ENCODE measurements at regions not wholly inside any gene's neighbourhood (a gene's known extent, or its start where the extent isn't known, plus 50 kb on each side); places are given as distances from the start of the nearest gene placed in this dataset.

DNA sequence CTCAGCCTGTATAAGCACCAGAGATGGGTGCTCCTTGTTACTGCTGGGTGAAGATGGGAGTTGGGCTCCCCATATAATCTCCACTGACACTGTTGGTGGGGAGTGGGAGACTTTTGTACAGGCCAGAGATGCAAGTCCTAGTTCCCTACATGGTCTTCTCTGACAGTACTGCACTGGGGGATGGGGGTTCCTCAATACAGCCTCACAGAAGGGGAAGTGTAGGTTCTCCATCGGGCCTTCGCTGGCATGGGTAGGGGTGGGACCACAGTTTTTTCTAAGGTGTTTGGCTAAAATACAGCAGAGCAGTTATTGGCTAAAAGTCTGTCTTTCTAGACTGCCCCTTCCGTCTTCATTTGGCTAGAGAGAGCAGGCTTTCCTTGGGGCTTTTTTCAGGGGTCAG lies 167.2 kb upstream of the SERP2 start:
- ATAC-seq, result peak in 1 of 2 donors; percentile 70
- Histone ChIP-seq H3K4me3 (no peak overlapping the region), H3K27me3 (ENCODE audit: low read depth) (no peaks in the 10 kb centered on the region), H3K9me3 (peaks cover 6% of the 10 kb centered on the region), H3K36me3 (no peaks in the 10 kb centered on the region), H3K27ac (no peak overlapping the region), H3K4me1 (peaks cover 6% of the 10 kb centered on the region)
- TF ChIP-seq, protein P1, sequence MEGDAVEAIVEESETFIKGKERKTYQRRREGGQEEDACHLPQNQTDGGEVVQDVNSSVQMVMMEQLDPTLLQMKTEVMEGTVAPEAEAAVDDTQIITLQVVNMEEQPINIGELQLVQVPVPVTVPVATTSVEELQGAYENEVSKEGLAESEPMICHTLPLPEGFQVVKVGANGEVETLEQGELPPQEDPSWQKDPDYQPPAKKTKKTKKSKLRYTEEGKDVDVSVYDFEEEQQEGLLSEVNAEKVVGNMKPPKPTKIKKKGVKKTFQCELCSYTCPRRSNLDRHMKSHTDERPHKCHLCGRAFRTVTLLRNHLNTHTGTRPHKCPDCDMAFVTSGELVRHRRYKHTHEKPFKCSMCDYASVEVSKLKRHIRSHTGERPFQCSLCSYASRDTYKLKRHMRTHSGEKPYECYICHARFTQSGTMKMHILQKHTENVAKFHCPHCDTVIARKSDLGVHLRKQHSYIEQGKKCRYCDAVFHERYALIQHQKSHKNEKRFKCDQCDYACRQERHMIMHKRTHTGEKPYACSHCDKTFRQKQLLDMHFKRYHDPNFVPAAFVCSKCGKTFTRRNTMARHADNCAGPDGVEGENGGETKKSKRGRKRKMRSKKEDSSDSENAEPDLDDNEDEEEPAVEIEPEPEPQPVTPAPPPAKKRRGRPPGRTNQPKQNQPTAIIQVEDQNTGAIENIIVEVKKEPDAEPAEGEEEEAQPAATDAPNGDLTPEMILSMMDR (IDR thresholded peaks at IDR 0.05), result no peak
- intact Hi-C loops (cut with DNase I), result no loop called here
- no peak for DNase-seq

DNA sequence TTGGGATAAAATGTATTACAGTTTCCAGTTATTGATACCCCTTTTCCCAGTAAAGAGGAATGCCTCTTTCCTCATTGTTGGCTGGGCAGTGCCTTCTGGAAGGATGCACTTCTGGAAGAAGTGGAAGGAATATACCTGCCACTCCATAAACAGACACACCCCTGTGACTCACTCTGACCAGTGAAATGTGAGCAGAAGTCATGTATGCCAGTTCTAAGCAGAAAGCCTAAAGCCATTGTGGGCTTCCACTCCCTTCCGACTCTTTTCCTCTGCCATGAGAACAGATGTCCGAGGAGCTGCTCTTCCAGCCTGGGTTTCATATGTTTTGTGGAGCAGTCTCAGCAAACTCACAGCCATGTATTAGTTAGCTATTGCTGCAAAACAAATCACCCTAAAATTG lies 166.1 kb upstream of the SERP2 start:
- ATAC-seq (no peak), DNase-seq (no peak)
- H3K27ac ChIP-seq, result no peak overlapping the region
- no peak overlapping the region for H3K4me3 ChIP-seq
- peaks cover 6% of the 10 kb centered on the region for H3K9me3 ChIP-seq
- no peaks in the 10 kb centered on the region for H3K36me3 ChIP-seq
- TF ChIP-seq, protein P1 (IDR thresholded peaks at IDR 0.05), result no peak
- no peaks in the 10 kb centered on the region for H3K27me3 ChIP-seq (ENCODE audit: low read depth)
- H3K4me1 ChIP-seq, result peaks cover 6% of the 10 kb centered on the region
- intact Hi-C loops (cut with DNase I), result no loop called here

DNA sequence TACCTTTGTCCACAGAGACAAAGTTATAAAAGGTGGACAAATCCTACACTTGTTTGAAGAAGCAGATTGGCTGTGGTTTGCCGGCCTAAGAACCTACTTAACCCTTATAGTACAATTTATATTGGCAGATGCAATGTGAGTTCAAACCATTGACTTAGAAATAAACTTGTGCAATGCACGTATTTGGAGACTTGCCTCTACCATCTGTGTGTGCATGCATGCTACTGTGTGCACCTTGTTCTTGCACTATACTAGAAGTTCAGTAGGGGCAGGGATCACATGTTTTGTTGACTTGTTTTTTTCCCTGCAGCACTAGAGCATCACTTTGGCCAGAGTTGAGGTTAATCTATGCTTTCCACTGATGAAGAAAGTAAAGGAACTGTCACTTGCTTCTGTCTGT lies 163.1 kb upstream of the SERP2 start:
- ATAC-seq, result no peak
- Histone ChIP-seq H3K4me3 (no peak overlapping the region), H3K36me3 (no peaks in the 10 kb centered on the region), H3K27me3 (ENCODE audit: low read depth) (no peaks in the 10 kb centered on the region), H3K4me1 (peaks cover 6% of the 10 kb centered on the region), H3K27ac (no peak overlapping the region), H3K9me3 (peaks cover 6% of the 10 kb centered on the region)
- TF ChIP-seq, protein P1 (IDR thresholded peaks at IDR 0.05), result no peak
- no peak for DNase-seq
- intact Hi-C loops (cut with DNase I), result no loop called here

DNA sequence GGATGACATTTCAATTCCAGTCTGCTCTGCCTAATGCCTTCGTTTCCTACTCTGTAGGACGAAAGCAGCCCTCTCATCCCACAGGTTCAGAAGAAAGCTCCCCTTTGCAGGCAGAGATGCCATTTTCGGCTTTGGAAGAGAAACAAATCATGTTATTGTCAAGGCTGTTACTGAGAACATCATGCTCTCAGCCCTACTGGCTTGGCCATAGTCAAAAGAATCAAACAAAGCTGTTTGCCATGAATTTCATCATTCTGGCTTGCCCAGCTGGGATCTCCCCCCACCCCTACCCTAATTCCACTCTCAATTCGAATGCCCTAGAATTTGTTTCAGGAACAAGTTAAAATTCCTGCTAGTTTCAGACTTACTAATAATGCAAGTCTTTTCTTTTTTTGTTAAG lies 162.3 kb upstream of the SERP2 start:
- no peak overlapping the region for H3K4me3 ChIP-seq
- H3K27me3 ChIP-seq (ENCODE audit: low read depth), result no peaks in the 10 kb centered on the region
- H3K36me3 ChIP-seq, result no peaks in the 10 kb centered on the region
- H3K9me3 ChIP-seq, result no peaks in the 10 kb centered on the region
- no peak overlapping the region for H3K27ac ChIP-seq
- intact Hi-C loops (cut with DNase I), result no loop called here
- TF ChIP-seq, protein P1 (IDR thresholded peaks at IDR 0.05), result no peak
- DNase-seq (no peak), ATAC-seq (no peak)
- peaks cover 6% of the 10 kb centered on the region for H3K4me1 ChIP-seq

DNA sequence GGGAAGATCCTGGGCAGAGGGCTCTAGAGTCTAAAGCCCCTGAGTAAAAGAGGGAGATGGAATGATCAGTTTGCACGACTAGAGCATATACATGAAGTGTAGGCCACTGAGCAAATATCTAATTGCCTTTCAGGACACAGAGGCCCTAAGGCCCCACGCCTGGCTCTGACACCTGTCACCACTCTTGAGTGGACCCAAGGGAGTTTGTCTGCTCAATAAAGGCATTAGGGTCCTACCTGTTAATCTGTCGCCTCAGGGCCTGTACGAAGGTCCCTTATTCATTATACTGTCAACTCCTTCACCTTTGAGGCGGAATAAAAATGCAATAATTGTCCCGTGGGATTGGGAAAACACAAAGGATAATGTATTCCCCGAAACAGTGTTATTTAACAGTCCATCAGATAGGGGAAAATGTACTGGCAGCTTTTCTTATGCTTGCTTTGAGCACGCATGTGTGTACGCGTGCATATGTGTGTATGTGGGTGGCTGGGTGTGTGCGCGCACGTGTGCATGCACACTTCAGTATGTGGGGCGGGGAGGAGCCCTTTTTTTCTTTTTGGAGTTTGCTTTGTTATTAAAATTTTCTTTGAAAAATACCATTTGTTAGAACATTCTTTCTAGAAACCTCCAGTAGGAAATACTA lies 161.8 kb upstream of the SERP2 start:
- H3K4me3 ChIP-seq, result no peak overlapping the region
- no peaks in the 10 kb centered on the region for H3K9me3 ChIP-seq
- ATAC-seq, result no peak
- intact Hi-C loops (cut with DNase I), result no loop called here
- no peak overlapping the region for H3K27ac ChIP-seq
- TF ChIP-seq, protein P1 (IDR thresholded peaks at IDR 0.05), result no peak
- H3K4me1 ChIP-seq, result peaks cover 6% of the 10 kb centered on the region
- no peaks in the 10 kb centered on the region for H3K27me3 ChIP-seq (ENCODE audit: low read depth)
- no peaks in the 10 kb centered on the region for H3K36me3 ChIP-seq
- DNase-seq, result no peak

All from lower lobe of right lung (tissue), 2 donors.